ENCODE measurements at regions not wholly inside any gene's neighbourhood (a gene's known extent, or its start where the extent isn't known, plus 50 kb on each side); places are given as distances from the start of the nearest gene placed in this dataset.

GRCh38 chr2:236853585-236854051 lies 232.1 kb upstream of the COPS8 start:
- whole genome bisulfite sequencing (ENCODE audit: low lambda C conversion rate): 77% methylated on average over 12 of the region's 13 CpGs
- DNase-seq: no peak
- Histone ChIP-seq H2AFZ (ENCODE audit: low read depth) (no peak overlapping the region), H3K4me3 (ENCODE audit: low read depth in 2 of 2, low read length in 1 of 2) (no peak overlapping the region), H3K36me3 (replicated peaks in 1 of 2; ENCODE audit: control insufficient read depth in 1 of 2, insufficient read depth in 2 of 2, low read length in 1 of 2) (no peaks in the 10 kb centered on the region), H3K79me2 (ENCODE audit: insufficient read depth) (no peaks in the 10 kb centered on the region), H4K20me1 (ENCODE audit: insufficient read depth) (no peaks in the 10 kb centered on the region), H3K27ac (ENCODE audit: low read depth in 2 of 2, low read length in 1 of 2) (no peak overlapping the region), H3K9me2 (no peaks in the 10 kb centered on the region), H3K9ac (no peak overlapping the region), H3K4me2 (no peak overlapping the region), H3K4me1 (ENCODE audit: control insufficient read depth in 1 of 2, insufficient read depth in 2 of 2, low read depth in 1 of 2, low read length in 1 of 2) (peaks cover 0 to 2% of the 10 kb centered on the region in 2 experiments; a peak in 1 of 4 replicates), H3K9me3 (no peaks in the 10 kb centered on the region), H3K27me3 (ENCODE audit: insufficient read depth) (no peaks in the 10 kb centered on the region), H3F3A (replicated peaks; ENCODE audit: insufficient read depth) (no peaks in the 10 kb centered on the region)
- POLR2A ChIA-PET: no interaction called here
- TF ChIP-seq NFIC (IDR thresholded peaks at IDR 0.05; ENCODE audit: borderline replicate concordance): no peak
- no peak for TF ChIP-seq FOSL2 (IDR thresholded peaks at IDR 0.05; ENCODE audit: borderline replicate concordance, low read depth)
- no peak for TF ChIP-seq POLR2AphosphoS5 (IDR thresholded peaks at IDR 0.05; ENCODE audit: low read depth, low read length)
- no peak for TF ChIP-seq TEAD4 (IDR thresholded peaks at IDR 0.05; ENCODE audit: borderline replicate concordance, insufficient read depth)
- no peak for TF ChIP-seq TAF1 (IDR thresholded peaks at IDR 0.05; ENCODE audit: borderline replicate concordance, low read depth, low read length)
- CTCF ChIA-PET: interaction anchor here (1.3 kb wide), 1 partner anchor 24 kb away, joined by 4 read pairs; no protein-coding TSS in a partner anchor

- CTCF ChIA-PET: no interaction called here
- Histone ChIP-seq H2AFZ (ENCODE audit: low read depth) (no peak overlapping the region), H3K27ac (ENCODE audit: low read depth in 2 of 2, low read length in 1 of 2) (no peak overlapping the region), H3K27me3 (ENCODE audit: insufficient read depth) (no peaks in the 10 kb centered on the region), H3K4me3 (ENCODE audit: low read depth in 2 of 2, low read length in 1 of 2) (no peak overlapping the region), H3K9ac (no peak overlapping the region), H3K9me3 (no peaks in the 10 kb centered on the region), H3K36me3 (replicated peaks in 1 of 2; ENCODE audit: control insufficient read depth in 1 of 2, insufficient read depth in 2 of 2, low read length in 1 of 2) (no peaks in the 10 kb centered on the region), H3K9me2 (no peaks in the 10 kb centered on the region), H3F3A (replicated peaks; ENCODE audit: insufficient read depth) (no peaks in the 10 kb centered on the region), H4K20me1 (ENCODE audit: insufficient read depth) (no peaks in the 10 kb centered on the region), H3K79me2 (ENCODE audit: insufficient read depth) (no peaks in the 10 kb centered on the region), H3K4me1 (ENCODE audit: control insufficient read depth in 1 of 2, insufficient read depth in 2 of 2, low read depth in 1 of 2, low read length in 1 of 2) (no peaks in the 10 kb centered on the region; a peak in 1 of 4 replicates), H3K4me2 (no peak overlapping the region)
- DNase-seq: no peak
- WGBS (ENCODE audit: low lambda C conversion rate): 55% methylated on average over 9 of the region's 9 CpGs
- POLR2A ChIA-PET: no interaction called here
- TF ChIP-seq CTCF (IDR thresholded peaks at IDR 0.05): no peak
- TF ChIP-seq RCOR1 (IDR thresholded peaks at IDR 0.05; ENCODE audit: low read length): no peak
These were observed 230.4 kb upstream of the COPS8 start for GRCh38 chr2:236855176-236855865.
